Mammary epithelial cell (primary cell): ENCODE measurements at regions not wholly inside any gene's neighbourhood (a gene's known extent, or its start where the extent isn't known, plus 50 kb on each side); places are given as distances from the start of the nearest gene placed in this dataset.

ENCODE experiments used
- EZH2 ChIP-seq: IDR thresholded peaks from 2 replicates; pipeline ENCODE4 v1.6.1; 2012; ENCODE audit warnings: low read length, inconsistent platforms, borderline replicate concordance
- TF ChIP-seq, protein P1 (sequence below), 2 donors: IDR thresholded peaks in 1 of 2; conservative IDR thresholded peaks in 1 of 2; 2 replicates each; pipeline ENCODE4 v1.5.1; 2011 to 2012; ENCODE audit warnings: inconsistent platforms in 2 of 2, low read length in 2 of 2, mild to moderate bottlenecking in 2 of 2, control low read depth in 1 of 2, low read depth in 1 of 2; ENCODE audit not compliant: insufficient read depth in 1 of 2; ENCODE audit errors: extremely low read depth in 1 of 2

GRCh38 chr21:38614558-38614957 lies 116.3 kb upstream of the ERG start:
- TF ChIP-seq, protein P1, sequence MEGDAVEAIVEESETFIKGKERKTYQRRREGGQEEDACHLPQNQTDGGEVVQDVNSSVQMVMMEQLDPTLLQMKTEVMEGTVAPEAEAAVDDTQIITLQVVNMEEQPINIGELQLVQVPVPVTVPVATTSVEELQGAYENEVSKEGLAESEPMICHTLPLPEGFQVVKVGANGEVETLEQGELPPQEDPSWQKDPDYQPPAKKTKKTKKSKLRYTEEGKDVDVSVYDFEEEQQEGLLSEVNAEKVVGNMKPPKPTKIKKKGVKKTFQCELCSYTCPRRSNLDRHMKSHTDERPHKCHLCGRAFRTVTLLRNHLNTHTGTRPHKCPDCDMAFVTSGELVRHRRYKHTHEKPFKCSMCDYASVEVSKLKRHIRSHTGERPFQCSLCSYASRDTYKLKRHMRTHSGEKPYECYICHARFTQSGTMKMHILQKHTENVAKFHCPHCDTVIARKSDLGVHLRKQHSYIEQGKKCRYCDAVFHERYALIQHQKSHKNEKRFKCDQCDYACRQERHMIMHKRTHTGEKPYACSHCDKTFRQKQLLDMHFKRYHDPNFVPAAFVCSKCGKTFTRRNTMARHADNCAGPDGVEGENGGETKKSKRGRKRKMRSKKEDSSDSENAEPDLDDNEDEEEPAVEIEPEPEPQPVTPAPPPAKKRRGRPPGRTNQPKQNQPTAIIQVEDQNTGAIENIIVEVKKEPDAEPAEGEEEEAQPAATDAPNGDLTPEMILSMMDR (conservative IDR thresholded peaks at IDR 0.05 in 1 of 2, IDR thresholded peaks at IDR 0.05 in 1 of 2; ENCODE audit: extremely low read depth in 1 of 2, insufficient read depth in 1 of 2, low read depth in 1 of 2, low read length in 2 of 2): no peak
- TF ChIP-seq EZH2: no peak
